NB4 (cell line): ENCODE measurements at regions not wholly inside any gene's neighbourhood (a gene's known extent, or its start where the extent isn't known, plus 50 kb on each side); places are given as distances from the start of the nearest gene placed in this dataset.

Experiments used
- DNase-seq: peaks from one replicate; pipeline ENCODE4 v3.0.0; 2010; ENCODE audit warnings: low read depth
- H3K4me3 ChIP-seq: one replicate; pipeline ENCODE4 v1.5.1; 2011; ENCODE audit warnings: mild to moderate bottlenecking, low read depth, low read length, moderate library complexity
- MYC ChIP-seq: IDR thresholded peaks from 2 replicates; pipeline ENCODE4 v1.6.1; 2011; ENCODE audit warnings: low read depth, low read length
- POLR2A ChIP-seq: IDR thresholded peaks from 2 replicates; pipeline ENCODE4 v1.6.1; 2011; ENCODE audit warnings: mild to moderate bottlenecking; ENCODE audit not compliant: insufficient read length; ENCODE audit errors: extremely low read depth
- TF ChIP-seq, protein P1 (sequence below): IDR thresholded peaks from one replicate; pipeline ENCODE4 v1.5.1; 2012; ENCODE audit warnings: low read depth, low read length
- TF ChIP-seq, protein P2 (sequence below): IDR thresholded peaks from 2 replicates; pipeline ENCODE4 v1.6.1; 2011; ENCODE audit warnings: low read depth, low read length

DNA sequence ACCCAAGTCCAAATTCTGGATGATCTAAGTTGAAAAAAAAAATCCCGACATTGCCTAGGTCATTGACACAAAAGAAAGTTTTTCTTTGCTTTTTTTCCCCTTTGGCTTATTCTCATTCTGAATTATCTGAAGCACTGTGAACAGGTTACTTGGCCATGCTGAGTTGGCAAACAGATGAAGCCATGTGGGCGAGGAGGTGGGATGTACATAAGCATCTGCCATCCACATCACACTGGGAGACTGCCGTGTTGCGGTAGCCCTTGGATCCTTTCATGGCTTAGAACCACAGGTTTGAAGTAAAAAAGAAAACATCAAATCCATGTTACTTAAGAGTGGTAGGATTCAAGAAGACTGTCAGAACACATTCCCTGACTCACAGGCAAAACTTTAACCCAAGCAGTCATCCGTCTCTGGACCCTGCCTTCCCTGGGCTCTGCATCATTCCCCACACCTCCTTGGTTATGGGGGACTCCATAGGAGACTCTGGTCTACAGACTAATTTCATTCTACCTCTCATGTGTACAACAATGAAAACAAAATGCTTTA lies 242.5 kb upstream of the SERP2 start:
- no peak for DNase-seq
- H3K4me3 ChIP-seq, result no peak overlapping the region
- TF ChIP-seq, protein P1, sequence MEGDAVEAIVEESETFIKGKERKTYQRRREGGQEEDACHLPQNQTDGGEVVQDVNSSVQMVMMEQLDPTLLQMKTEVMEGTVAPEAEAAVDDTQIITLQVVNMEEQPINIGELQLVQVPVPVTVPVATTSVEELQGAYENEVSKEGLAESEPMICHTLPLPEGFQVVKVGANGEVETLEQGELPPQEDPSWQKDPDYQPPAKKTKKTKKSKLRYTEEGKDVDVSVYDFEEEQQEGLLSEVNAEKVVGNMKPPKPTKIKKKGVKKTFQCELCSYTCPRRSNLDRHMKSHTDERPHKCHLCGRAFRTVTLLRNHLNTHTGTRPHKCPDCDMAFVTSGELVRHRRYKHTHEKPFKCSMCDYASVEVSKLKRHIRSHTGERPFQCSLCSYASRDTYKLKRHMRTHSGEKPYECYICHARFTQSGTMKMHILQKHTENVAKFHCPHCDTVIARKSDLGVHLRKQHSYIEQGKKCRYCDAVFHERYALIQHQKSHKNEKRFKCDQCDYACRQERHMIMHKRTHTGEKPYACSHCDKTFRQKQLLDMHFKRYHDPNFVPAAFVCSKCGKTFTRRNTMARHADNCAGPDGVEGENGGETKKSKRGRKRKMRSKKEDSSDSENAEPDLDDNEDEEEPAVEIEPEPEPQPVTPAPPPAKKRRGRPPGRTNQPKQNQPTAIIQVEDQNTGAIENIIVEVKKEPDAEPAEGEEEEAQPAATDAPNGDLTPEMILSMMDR, result no peak
- no peak for TF ChIP-seq MYC
- TF ChIP-seq, protein P2, sequence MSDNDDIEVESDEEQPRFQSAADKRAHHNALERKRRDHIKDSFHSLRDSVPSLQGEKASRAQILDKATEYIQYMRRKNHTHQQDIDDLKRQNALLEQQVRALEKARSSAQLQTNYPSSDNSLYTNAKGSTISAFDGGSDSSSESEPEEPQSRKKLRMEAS, result no peak
- no peak for TF ChIP-seq POLR2A

- H3K4me3 ChIP-seq, result no peak overlapping the region
- peak; percentile 16 for DNase-seq
- TF ChIP-seq, protein P1, result no peak
- TF ChIP-seq, protein P2, result no peak
- no peak for TF ChIP-seq MYC
Measured at GRCh38 chr13:44132710-44133109, 240.9 kb upstream of the SERP2 start.

DNA sequence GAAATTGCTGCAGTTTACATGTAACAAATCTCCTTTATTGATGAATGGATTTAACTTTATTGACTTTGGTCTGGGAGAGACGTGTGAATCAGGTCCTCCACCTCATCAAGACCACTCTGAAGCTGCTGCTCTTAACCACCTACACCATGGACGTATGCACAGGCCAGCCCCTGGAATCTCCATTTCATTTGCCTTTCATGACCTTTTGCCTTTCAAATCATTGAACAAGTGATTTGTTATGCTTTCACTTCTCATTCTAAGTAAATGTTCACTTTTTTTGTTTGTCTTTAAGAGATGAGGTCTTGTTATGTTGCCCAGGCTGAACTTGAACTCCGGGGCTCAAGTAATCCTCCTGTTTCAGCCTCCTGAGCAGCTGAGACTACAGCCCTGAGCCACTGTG lies 240.0 kb upstream of the SERP2 start:
- TF ChIP-seq, protein P1, result no peak
- no peak for TF ChIP-seq POLR2A
- TF ChIP-seq, protein P2, result no peak
- no peak for TF ChIP-seq MYC
- no peak overlapping the region for H3K4me3 ChIP-seq
- no peak for DNase-seq

- DNase-seq, result no peak
- no peak overlapping the region for H3K4me3 ChIP-seq
- TF ChIP-seq MYC (no peak), POLR2A (no peak)
- TF ChIP-seq, protein P1, result no peak
- TF ChIP-seq, protein P2, result no peak
Measured at GRCh38 chr13:44135566-44135965, 238.1 kb upstream of the SERP2 start.

DNA sequence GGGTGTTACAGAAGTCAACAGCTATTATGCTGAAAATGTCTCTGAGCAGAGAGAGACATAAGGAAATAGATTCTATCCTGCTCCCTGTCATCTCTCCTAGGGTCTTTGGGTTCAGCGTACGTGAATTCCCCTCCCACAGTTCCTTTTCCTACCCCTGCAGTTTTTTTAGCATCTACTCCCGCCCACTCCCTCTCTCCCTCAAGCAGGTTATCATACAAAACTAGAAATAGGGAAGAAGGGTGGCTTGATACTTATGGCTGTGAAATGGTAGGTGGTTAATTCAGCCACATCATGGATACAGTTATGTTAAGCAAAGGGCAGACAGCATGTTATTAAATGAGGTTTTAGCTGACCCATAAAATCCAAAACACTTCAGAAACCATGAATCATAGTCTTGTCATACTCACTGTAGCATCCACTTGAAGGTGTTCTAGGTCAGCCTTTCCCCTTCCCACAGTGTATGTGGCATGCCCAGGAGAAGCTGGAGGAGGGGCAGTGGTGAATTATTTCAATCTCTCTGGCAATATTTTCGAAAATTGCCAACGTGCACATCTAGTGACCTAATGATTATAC lies 236.8 kb upstream of the SERP2 start:
- H3K4me3 ChIP-seq, result no peak overlapping the region
- TF ChIP-seq, protein P2, result no peak
- TF ChIP-seq POLR2A (no peak), MYC (no peak)
- TF ChIP-seq, protein P1, result no peak
- DNase-seq, result no peak
